Esophagus squamous epithelium (tissue), 4 donors: ENCODE measurements at regions not wholly inside any gene's neighbourhood (a gene's known extent, or its start where the extent isn't known, plus 50 kb on each side); places are given as distances from the start of the nearest gene placed in this dataset.

Source experiments
- POLR2A ChIP-seq, 4 donors: fragments of 450-650 bp; IDR thresholded peaks; one replicate each; pipeline ENCODE4 v1.6.1; 2017; ENCODE audit warnings: antibody characterized with exemption in 4 of 4, mild to moderate bottlenecking in 4 of 4, moderate library complexity in 3 of 4
- TF ChIP-seq, protein P1 (sequence below), 6 experiments: fragments of 450-650 bp in 4 of 6; fragments of 200-600 bp in 2 of 6; sonication (generic) in 2 of 6; IDR thresholded peaks; one replicate each; pipeline ENCODE4 v1.5.1; 2016 to 2019; ENCODE audit warnings: antibody characterized with exemption in 6 of 6, mild to moderate bottlenecking in 4 of 6, moderate library complexity in 4 of 6

DNA sequence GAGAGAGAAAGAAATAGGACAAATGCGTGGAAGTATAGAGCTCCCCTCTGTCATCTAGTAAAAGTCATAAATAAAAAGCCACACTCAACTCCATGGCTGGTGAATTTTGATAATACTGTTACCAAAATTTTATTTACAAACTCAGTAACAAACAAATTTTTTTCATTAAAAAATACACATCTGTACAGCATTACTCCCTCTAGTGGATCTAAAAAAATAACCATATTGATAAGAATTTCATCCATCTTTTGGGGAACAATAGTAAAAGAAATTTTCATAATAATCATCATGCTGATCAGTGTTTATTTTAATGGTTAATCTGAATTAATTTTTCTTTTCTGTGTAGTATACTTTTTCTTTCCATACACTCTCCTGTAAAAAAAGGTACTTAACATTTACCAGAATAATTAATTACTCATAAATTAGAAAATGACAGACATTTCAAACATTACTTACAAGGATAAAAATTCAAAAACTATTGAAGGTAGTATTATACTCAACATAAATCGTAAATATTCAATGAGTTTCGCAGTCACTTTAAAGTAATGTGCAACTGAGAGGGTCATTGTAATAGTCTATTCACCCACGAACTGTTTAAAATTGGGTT is 173.5 kb upstream of the LSM14A start:
- TF ChIP-seq, protein P1, sequence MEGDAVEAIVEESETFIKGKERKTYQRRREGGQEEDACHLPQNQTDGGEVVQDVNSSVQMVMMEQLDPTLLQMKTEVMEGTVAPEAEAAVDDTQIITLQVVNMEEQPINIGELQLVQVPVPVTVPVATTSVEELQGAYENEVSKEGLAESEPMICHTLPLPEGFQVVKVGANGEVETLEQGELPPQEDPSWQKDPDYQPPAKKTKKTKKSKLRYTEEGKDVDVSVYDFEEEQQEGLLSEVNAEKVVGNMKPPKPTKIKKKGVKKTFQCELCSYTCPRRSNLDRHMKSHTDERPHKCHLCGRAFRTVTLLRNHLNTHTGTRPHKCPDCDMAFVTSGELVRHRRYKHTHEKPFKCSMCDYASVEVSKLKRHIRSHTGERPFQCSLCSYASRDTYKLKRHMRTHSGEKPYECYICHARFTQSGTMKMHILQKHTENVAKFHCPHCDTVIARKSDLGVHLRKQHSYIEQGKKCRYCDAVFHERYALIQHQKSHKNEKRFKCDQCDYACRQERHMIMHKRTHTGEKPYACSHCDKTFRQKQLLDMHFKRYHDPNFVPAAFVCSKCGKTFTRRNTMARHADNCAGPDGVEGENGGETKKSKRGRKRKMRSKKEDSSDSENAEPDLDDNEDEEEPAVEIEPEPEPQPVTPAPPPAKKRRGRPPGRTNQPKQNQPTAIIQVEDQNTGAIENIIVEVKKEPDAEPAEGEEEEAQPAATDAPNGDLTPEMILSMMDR (IDR thresholded peaks at IDR 0.05): peak in 5 of 6 experiments; percentile 10 to 54 (median 42)
- no peak for TF ChIP-seq POLR2A (IDR thresholded peaks at IDR 0.05)
